Calu3 (cell line): ENCODE measurements at regions not wholly inside any gene's neighbourhood (a gene's known extent, or its start where the extent isn't known, plus 50 kb on each side); places are given as distances from the start of the nearest gene placed in this dataset.

Source experiments
- BruUV-seq: library from RNA; stranded (reverse); fragments of 400-500 nt; replicated peaks from 2 replicates; lab custom pipeline; 2021; lab: Mats Ljungman, UMichigan
- CTCF ChIA-PET: fragments of 300-600 bp; sonication (Branson Sonifier 250); formaldehyde crosslinking; loops from one replicate; lab custom pipeline; 2022; ENCODE audit warnings: antibody characterized with exemption; lab: Charles Lee
- DNase-seq: peaks from one replicate; pipeline ENCODE4 v3.0.0; 2022
- H3K27ac Mint-ChIP-seq: one replicate; pipeline ENCODE4 v1.8.0; 2022; ENCODE audit warnings: mixed read lengths; ENCODE audit not compliant: unreplicated experiment
- H3K27me3 Mint-ChIP-seq: one replicate; pipeline ENCODE4 v1.8.0; 2022; ENCODE audit warnings: mixed read lengths; ENCODE audit not compliant: unreplicated experiment
- H3K36me3 Mint-ChIP-seq: one replicate; pipeline ENCODE4 v1.8.0; 2022; ENCODE audit warnings: mild to moderate bottlenecking, moderate library complexity, mixed read lengths; ENCODE audit not compliant: insufficient read depth, unreplicated experiment
- H3K4me1 Mint-ChIP-seq: one replicate; pipeline ENCODE4 v1.8.0; 2022; ENCODE audit warnings: mild to moderate bottlenecking, low read depth, mixed read lengths; ENCODE audit not compliant: unreplicated experiment
- H3K4me3 Mint-ChIP-seq: one replicate; pipeline ENCODE4 v1.8.0; 2022; ENCODE audit warnings: mild to moderate bottlenecking, low read depth, moderate library complexity, mixed read lengths; ENCODE audit not compliant: unreplicated experiment
- H3K9me3 Mint-ChIP-seq: one replicate; pipeline ENCODE4 v1.8.0; 2022; ENCODE audit warnings: low read depth, mixed read lengths; ENCODE audit not compliant: unreplicated experiment
- CTCF ChIP-seq: fragments of 200-600 bp; IDR thresholded peaks from one replicate; pipeline ENCODE4 v1.8.0; 2022; ENCODE audit warnings: antibody characterized with exemption; ENCODE audit not compliant: unreplicated experiment
- intact Hi-C: fragments of 100-400 bp; cut with micrococcal nuclease; formaldehyde crosslinking; loops from one replicate; pipeline ENCODE4 v1.10.0; 2022; ENCODE audit not compliant: unreplicated experiment

GRCh38 chr3:124635169-124635539 is 95.1 kb upstream of the UMPS start:
- Mint-ChIP-seq H3K27me3 (no peaks in the 10 kb centered on the region), H3K4me1 (peaks cover 52% of the 10 kb centered on the region), H3K36me3 (peaks cover 4% of the 10 kb centered on the region), H3K4me3 (peak overlapping the region; percentile 32), H3K9me3 (no peaks in the 10 kb centered on the region), H3K27ac (peak overlapping the region; percentile 63)
- CTCF ChIA-PET = interaction anchor here (0.6 to 1.3 kb wide), 2 partner anchors 15 to 52 kb away, joined by 3 read pairs; no protein-coding TSS in a partner anchor
- DNase-seq = no peak
- TF ChIP-seq CTCF = no peak
- BruUV-seq = no TSS peak
- intact Hi-C loops = no loop called here

- H3K9me3 Mint-ChIP-seq = no peaks in the 10 kb centered on the region
- DNase-seq = no peak
- no peak for TF ChIP-seq CTCF
- CTCF ChIA-PET = interaction anchor here (0.5 to 2.1 kb wide), 8 partner anchors 8 to 95 kb away, joined by 3 to 7 read pairs (median 4); partner anchors contain the start of gene UMPS
- no peak overlapping the region for H3K4me3 Mint-ChIP-seq
- H3K4me1 Mint-ChIP-seq = peaks cover 53% of the 10 kb centered on the region
- H3K36me3 Mint-ChIP-seq = peaks cover 4% of the 10 kb centered on the region
- no peaks in the 10 kb centered on the region for H3K27me3 Mint-ChIP-seq
- no peak overlapping the region for H3K27ac Mint-ChIP-seq
- BruUV-seq = no TSS peak
- intact Hi-C loops = loop anchor here (2.0 kb wide), 2 partner anchors 43 to 51 kb away; no protein-coding TSS in a partner anchor
These were observed 94.0 kb upstream of the UMPS start for GRCh38 chr3:124636101-124636862.

- intact Hi-C loops = loop anchor here (2.0 kb wide), 2 partner anchors 44 to 52 kb away; no protein-coding TSS in a partner anchor
- no TSS peak for BruUV-seq
- no peak for TF ChIP-seq CTCF
- Mint-ChIP-seq H3K27me3 (no peaks in the 10 kb centered on the region), H3K4me1 (peaks cover 53% of the 10 kb centered on the region), H3K27ac (no peak overlapping the region), H3K9me3 (no peaks in the 10 kb centered on the region), H3K36me3 (peaks cover 4% of the 10 kb centered on the region), H3K4me3 (no peak overlapping the region)
- CTCF ChIA-PET = interaction anchor here (1.0 to 2.1 kb wide), 4 partner anchors 9 to 52 kb away, joined by 3 to 7 read pairs (median 5); no protein-coding TSS in a partner anchor
- DNase-seq = peak; percentile 31
These were observed 93.4 kb upstream of the UMPS start for GRCh38 chr3:124636863-124637296.

GRCh38 chr3:124639406-124640237 is 90.6 kb upstream of the UMPS start:
- no peak for DNase-seq
- Mint-ChIP-seq H3K9me3 (no peaks in the 10 kb centered on the region), H3K4me3 (no peak overlapping the region), H3K27me3 (no peaks in the 10 kb centered on the region), H3K27ac (no peak overlapping the region), H3K4me1 (peaks cover 41% of the 10 kb centered on the region), H3K36me3 (peaks cover 4% of the 10 kb centered on the region)
- intact Hi-C loops = no loop called here
- no peak for TF ChIP-seq CTCF
- BruUV-seq = no TSS peak
- CTCF ChIA-PET = interaction anchor here (1.0 kb wide), 2 partner anchors 11 to 12 kb away, joined by 3 read pairs; no protein-coding TSS in a partner anchor
